Stimulated activated CD8-positive, alpha-beta memory T cell treated with anti-CD3 and anti-CD28 coated beads, Interleukin-4, amount 100 ng/mL, for 1 hour (primary cell): ENCODE measurements at regions not wholly inside any gene's neighbourhood (a gene's known extent, or its start where the extent isn't known, plus 50 kb on each side); places are given as distances from the start of the nearest gene placed in this dataset.
A peak's percentile ranks its signal among the peaks of the same experiment; 100 is the strongest.

Experiments
- DNase-seq, 2 donors: peaks; one replicate each; pipeline ENCODE4 v3.0.0-alpha.2; 2020; ENCODE audit warnings: low read depth in 2 of 2, low spot score in 1 of 2

- DNase-seq: peak in 1 of 2 donors; percentile 2
Measured at GRCh38 chr1:36609241-36610027, 126.7 kb upstream of the CSF3R start.

- no peak for DNase-seq
Measured at GRCh38 chr1:36608272-36608671, 125.6 kb upstream of the CSF3R start.

GRCh38 chr1:36607263-36607651 lies 124.5 kb upstream of the CSF3R start:
- DNase-seq: no peak

- DNase-seq: no peak
Measured at GRCh38 chr1:36606641-36607262, 124.0 kb upstream of the CSF3R start.

GRCh38 chr1:36605942-36606640 lies 123.4 kb upstream of the CSF3R start:
- no peak for DNase-seq

- DNase-seq: no peak
Measured at GRCh38 chr1:36603461-36603860, 120.7 kb upstream of the CSF3R start.

- no peak for DNase-seq
Measured at GRCh38 chr1:36602184-36602583, 119.5 kb upstream of the CSF3R start.

- no peak for DNase-seq
Measured at GRCh38 chr1:36599828-36600227, 117.1 kb upstream of the CSF3R start.

GRCh38 chr1:36597514-36597913 lies 114.8 kb upstream of the CSF3R start:
- DNase-seq: no peak

- no peak for DNase-seq
Measured at GRCh38 chr1:36595921-36596320, 113.2 kb upstream of the CSF3R start.

- no peak for DNase-seq
Measured at GRCh38 chr1:36595349-36595748, 112.6 kb upstream of the CSF3R start.

GRCh38 chr1:36594023-36594422 lies 111.3 kb upstream of the CSF3R start:
- DNase-seq: no peak

- no peak for DNase-seq
Measured at GRCh38 chr1:36591278-36591677, 108.6 kb upstream of the CSF3R start.

GRCh38 chr1:36590771-36591170 lies 108.1 kb upstream of the CSF3R start:
- DNase-seq: no peak

GRCh38 chr1:36590264-36590663 lies 107.6 kb upstream of the CSF3R start:
- DNase-seq: no peak

GRCh38 chr1:36588972-36589371 lies 106.3 kb upstream of the CSF3R start:
- no peak for DNase-seq

GRCh38 chr1:36585569-36586548 lies 103.1 kb upstream of the CSF3R start:
- no peak for DNase-seq

- DNase-seq: no peak
Measured at GRCh38 chr1:36584874-36585453, 102.3 kb upstream of the CSF3R start.

- no peak for DNase-seq
Measured at GRCh38 chr1:36583980-36584782, 101.5 kb upstream of the CSF3R start.

GRCh38 chr1:36583080-36583479 lies 100.4 kb upstream of the CSF3R start:
- DNase-seq: no peak
